Fibroblast of skin of back (primary cell): ENCODE measurements at regions not wholly inside any gene's neighbourhood (a gene's known extent, or its start where the extent isn't known, plus 50 kb on each side); places are given as distances from the start of the nearest gene placed in this dataset.

Source experiments
- DNase-seq: peaks from one replicate; pipeline ENCODE4 v3.0.0-alpha.2; 2013

- DNase-seq, result no peak
Observed at GRCh38 chr2:83613178-83613577, 845.9 kb downstream of the SUCLG1 start.

DNA sequence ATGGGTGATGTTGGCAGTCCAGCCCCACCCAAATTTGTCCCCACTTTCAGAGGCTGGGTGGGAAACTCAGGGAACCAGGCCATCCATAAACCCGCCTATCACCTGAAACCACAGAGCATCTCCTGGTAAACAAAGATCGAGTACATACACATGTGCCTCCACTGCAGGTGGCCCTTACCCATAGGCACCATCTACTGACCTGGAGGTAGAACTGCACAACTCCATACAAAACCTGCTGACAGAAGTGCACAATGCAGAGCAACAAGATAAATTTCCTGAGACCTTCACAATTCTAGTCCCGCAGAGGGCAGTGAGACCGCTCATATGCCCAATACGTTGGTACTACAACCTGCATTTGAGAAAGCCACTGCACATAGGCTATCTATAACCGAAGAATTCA lies 856.3 kb downstream of the SUCLG1 start:
- no peak for DNase-seq

- DNase-seq, result peak; percentile 42
Observed at GRCh38 chr2:83596592-83597282, 862.3 kb downstream of the SUCLG1 start.

DNA sequence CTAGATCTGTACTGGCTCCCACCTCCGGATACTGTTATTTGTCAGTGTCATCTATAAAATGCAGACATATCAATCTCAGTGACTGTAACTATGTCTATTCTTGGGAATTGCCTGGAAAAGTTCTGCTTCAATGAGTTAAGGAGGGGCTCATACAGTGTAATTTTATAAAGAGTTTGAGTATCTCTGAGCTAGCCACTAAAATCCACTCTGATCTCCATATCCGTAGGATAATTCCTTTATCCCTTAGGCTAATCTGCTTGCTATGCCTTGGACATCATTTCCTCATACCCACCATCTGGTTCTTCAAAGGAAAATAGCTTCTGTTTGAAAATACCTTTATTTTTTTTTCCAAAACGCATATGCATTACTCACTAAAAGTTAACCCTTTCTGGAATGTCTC lies 863.2 kb downstream of the SUCLG1 start:
- peak; percentile 31 for DNase-seq

DNA sequence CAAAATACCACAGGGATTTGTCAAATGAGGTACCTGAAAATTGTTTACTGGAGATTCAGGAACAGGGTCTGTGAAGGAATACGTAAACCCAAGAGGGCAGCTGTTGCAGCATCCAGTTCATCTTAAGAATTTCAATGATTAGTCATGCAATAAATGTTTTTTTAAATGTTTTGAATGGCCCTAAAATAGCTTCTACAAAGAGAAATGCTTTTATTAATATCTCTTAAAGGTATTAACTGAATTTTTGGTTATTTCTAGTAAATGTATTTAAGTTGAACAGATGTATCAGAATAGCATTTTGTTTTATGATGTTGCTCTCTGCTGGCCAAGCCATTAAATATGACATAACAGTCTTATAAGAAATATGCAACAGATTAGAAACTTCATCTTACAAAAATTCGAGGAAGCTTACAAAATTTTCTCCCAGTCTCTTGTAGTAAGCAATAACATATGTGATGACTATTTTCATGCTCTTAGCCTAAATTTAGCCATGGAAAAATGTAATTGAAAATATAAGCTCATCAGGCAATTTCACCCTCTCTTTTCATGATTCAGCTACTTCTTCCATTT lies 863.9 kb downstream of the SUCLG1 start:
- peak; percentile 87 for DNase-seq

- peak; percentile 33 for DNase-seq
Observed at GRCh38 chr2:83594241-83595120, 864.6 kb downstream of the SUCLG1 start.

DNA sequence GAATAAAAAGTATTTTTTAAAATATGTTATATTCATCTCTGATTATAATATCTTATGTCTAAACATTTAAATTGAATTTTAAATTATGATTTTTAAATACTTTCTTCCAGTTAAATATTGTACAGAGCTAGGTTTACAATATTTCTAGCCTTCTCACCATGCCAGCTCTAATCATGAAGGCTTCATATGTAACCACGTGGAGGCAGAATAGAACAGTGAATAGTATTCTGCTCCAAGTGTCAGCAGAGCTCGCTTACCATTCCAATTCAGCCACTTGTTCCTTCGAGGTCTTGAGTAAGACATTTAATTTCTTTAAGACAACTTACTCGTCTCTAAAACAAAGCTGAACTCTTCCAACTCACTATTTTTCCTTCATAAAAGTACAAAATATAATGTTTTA lies 871.8 kb downstream of the SUCLG1 start:
- no peak for DNase-seq

GRCh38 chr2:83585250-83585649 lies 873.8 kb downstream of the SUCLG1 start:
- DNase-seq, result no peak

DNA sequence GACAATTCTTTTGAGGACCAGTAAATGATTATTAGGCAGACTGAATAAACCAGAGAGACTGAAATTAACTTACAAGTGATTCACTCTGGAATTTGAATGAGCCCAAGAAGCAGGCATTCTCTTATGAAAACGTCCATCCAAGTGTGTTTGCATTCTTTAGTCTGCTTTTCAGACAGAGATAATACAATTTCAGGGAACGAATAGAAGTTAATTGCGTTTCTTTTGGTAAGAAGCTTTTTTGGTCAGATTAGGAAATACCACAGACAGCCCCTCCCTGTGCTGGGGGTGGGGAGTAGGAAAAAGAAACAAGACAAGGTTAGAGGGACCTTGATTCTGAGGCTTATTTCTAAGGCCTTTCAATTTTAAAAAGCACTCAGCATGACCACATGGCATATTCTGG lies 874.4 kb downstream of the SUCLG1 start:
- peak; percentile 83 for DNase-seq

GRCh38 chr2:83582589-83582988 lies 876.5 kb downstream of the SUCLG1 start:
- DNase-seq, result no peak

GRCh38 chr2:83579507-83579906 lies 879.6 kb downstream of the SUCLG1 start:
- DNase-seq, result no peak

GRCh38 chr2:83578405-83578804 lies 880.7 kb downstream of the SUCLG1 start:
- peak; percentile 32 for DNase-seq

GRCh38 chr2:83574614-83575013 lies 884.5 kb downstream of the SUCLG1 start:
- DNase-seq, result no peak

- no peak for DNase-seq
Observed at GRCh38 chr2:83573060-83573459, 886.0 kb downstream of the SUCLG1 start.

DNA sequence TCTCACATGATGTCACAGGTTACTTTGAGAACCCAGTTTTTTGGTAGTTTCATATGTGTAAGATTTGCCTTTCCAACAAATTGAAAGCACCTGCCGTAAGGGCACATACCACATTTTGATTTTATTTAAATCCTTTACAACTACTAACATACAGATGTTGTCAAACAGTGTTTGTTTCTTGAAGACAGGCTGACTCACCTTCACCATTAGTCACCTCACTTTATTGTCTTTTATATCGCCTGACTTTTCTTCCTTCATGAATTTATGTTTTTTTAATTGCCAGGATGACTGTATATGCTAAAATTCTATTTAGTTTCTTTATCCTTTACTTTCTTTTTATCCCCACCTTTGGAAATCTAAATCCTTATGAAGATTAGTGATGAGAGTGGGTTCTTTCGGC lies 886.7 kb downstream of the SUCLG1 start:
- no peak for DNase-seq

DNA sequence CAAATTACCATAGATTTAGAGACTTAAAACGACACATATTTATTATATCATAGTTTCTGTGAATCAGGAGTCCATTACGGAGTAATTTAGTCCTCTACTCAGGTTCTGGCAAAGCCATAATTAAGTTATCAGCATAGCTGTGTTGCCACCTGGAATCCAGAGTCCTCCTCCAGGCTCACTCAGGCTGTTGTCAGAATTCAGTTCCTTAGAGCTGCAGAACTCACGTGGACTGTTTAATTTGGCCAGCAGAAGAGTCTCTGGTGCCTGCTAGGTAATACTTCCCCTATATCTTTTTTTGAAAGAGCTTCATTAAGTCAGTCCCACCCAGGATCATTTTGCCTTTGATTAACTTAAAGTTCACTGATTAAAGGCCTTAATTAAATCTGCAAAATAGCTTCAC lies 891.5 kb downstream of the SUCLG1 start:
- no peak for DNase-seq

DNA sequence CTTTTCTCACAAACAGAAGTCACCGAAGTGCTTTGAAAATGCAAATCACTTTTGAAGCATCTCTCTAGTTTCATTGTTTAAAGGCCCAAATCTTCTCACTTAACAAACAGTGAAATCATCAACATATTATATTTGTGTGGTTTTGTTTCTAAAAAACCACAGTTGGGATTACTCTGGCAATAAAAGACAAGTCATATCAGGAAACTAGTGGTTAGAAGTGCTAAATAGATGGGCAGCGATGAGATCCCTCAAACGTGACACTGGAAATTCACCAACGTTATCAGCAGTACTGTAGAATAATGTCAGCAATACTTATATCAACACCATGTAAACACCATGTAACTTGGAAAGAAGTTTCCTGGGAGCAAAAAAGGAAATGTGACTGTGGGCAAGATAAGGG lies 893.5 kb downstream of the SUCLG1 start:
- no peak for DNase-seq

- DNase-seq, result no peak
Observed at GRCh38 chr2:83565181-83565580, 893.9 kb downstream of the SUCLG1 start.

DNA sequence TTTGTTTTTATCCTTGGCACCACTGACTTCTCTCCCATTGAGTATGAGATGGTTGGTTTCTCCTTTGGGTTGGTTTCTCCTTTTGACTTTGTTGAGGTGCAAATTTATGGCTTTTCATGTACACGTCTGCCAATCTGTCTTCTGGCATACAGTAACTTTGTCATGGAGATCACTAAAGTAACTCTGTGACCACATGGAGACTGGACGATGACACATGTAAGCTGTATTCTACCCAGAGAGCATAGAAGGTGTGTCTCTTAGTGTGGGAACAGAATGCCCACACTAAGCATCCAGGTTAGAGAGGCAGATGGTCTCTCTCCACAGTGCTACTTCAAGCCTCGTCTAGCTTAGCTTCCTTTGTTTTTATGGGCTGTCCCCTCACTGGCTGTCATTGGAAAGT lies 897.5 kb downstream of the SUCLG1 start:
- no peak for DNase-seq

DNA sequence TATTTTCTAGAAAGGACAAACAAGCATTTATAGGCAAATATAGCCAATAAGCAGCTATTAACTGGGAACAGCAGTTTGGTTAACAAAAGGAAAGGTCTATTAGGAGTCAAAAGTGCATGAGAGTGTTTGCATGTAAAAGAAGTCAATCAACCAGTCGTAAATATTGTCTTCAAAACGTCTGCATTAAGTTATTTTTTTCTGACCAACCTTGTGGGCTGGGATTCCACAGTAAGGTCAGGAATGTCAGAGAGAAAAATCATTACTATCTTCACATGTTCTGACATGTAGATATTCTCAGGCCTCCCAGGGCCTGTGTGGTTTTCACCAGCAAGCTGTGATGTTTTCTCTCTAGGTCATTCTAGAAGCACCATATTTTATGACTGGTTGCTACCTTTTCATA lies 922.5 kb downstream of the SUCLG1 start:
- DNase-seq, result no peak

DNA sequence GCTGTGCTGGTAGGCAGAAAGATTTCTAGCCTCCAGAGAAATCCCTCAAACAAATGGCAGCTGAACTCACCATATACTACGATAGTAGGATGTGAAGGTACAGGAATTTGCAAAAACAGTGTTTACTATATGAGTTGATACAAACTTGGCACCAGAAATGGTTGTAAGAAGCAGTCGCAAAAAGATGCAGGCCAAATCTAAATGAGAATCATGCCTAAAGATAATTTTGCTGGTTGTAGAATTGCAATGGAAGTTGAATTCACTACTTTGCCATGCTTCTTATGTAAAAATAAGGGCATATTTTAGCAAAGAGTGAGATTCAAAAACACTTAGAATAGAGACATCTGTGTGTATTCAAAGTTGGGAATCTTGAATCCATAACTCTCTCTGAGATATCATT lies 924.7 kb downstream of the SUCLG1 start:
- no peak for DNase-seq

DNA sequence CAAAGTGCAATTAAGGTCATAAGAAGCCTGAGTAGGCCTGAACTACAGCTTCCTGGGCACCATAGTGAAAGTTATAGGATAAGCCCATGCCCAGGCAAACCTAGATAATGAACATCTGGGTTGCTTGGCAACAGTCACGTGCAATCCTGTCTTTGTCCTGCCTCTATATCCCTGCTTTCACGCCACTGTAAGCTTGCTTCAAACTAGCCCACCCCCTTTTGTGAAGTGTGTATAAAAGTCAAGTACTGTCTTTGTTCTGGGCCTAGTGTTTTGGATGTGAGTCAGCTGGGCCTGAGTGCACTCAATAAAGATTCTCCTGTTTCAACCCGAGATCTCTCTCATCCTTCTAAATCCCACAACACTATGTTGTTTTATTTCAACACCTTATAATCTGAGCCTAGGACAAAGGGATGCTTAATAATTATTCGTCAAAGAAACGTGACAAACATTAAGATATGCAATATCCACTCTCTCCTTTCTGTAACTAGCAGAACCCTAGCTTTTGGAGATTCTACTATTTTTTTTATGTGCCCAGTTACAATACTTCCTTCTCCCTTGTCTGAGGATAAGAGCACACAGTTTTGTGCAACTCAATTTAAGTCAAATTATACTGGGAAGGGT lies 927.8 kb downstream of the SUCLG1 start:
- no peak for DNase-seq

- no peak for DNase-seq
Observed at GRCh38 chr2:83528767-83529166, 930.3 kb downstream of the SUCLG1 start.
